Erythroblast (primary cell): ENCODE measurements at regions not wholly inside any gene's neighbourhood (a gene's known extent, or its start where the extent isn't known, plus 50 kb on each side); places are given as distances from the start of the nearest gene placed in this dataset.

Source experiments
- DNase-seq, 2 experiments: peaks; one replicate each; lab custom pipeline; 2025; lab: John Stamatoyannopoulos, UW
- GATA1 ChIP-seq: IDR thresholded peaks from 2 replicates; pipeline ENCODE4 v1.6.1; 2011; ENCODE audit warnings: low read depth, mild to moderate bottlenecking, control low read depth, low read length, moderate library complexity
- POLR2A ChIP-seq: IDR thresholded peaks from 2 replicates; pipeline ENCODE4 v1.6.1; 2011; ENCODE audit warnings: mild to moderate bottlenecking, low read length

DNA sequence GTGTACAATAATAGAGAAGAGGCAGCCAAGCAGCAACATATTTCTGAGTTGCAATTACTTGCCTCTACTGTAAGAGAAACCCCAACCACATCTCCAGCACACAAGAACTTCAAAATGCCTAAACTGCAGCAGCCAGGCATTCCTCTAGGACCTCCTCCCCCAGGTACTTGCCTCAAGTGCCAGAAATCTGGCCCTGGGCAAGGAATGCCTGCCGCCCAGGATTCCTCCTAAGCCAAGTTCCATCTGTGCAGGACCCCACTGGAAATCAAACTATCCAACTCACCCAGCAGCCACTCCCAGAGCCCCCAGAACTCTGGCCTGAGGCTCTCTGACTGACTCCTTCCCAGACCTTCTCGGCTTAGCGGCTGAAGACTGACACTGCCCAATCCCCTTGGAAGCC, 336.8 kb upstream of the RGMB start:
- no peak for DNase-seq
- no peak for TF ChIP-seq GATA1
- no peak for TF ChIP-seq POLR2A

DNA sequence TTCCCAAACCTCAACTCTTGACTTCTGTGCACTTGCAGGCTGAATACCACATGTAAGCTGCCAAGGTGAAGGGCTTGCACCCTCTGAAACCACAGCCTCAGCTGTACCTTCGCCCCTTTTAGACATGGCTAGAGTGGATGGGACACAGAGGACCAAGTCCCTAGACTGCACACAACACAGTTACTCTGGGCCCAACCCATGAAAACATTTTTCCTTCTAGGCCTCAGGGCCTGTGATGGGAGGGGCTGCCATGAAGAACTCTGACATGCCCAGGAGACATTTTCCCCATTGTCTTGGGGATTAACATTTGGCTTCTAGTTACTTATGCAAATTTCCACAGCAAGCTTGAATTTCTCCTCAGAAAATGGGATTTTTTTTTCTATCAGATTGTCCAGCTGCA, 331.0 kb upstream of the RGMB start:
- TF ChIP-seq POLR2A = no peak
- no peak for TF ChIP-seq GATA1
- no peak for DNase-seq

DNA sequence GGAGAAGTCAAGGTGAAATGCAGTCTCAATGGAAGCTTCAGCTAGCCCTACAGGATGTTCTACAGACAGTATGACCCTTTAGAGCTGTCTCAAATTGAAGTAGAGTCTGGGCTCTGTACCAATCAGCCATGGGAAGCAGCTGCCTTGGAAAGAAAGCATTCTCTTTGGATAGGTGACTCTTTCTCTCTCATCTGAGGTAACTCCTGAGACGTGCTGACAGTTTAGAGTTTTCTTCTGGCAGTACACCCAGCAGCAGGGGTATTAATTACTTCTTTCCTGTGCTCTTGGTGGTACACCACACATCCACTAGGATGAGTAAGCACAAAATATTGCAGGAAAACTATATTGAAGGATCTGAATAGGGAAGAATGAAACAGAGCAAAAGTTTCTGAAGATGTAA, 329.6 kb upstream of the RGMB start:
- DNase-seq = no peak
- no peak for TF ChIP-seq POLR2A
- TF ChIP-seq GATA1 = no peak

DNA sequence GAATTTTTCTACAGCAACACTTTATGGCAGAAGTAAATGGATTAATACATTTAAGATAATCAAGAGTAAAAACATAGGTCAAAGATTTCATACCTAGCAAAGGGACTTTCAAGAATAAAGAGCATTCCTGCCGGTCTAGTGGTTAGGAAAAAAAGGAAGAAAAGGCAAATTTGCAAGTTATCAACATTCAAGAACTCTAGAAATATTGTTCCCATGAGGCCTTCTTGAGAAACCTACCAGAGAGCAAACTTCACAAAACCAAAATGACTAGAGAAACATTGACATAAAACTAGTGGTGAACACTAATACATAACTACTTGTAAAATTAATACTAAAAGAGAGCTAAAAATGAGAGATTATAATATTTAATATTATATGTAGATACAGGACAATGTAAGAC, 320.2 kb upstream of the RGMB start:
- TF ChIP-seq POLR2A (no peak), GATA1 (no peak)
- no peak for DNase-seq

DNA sequence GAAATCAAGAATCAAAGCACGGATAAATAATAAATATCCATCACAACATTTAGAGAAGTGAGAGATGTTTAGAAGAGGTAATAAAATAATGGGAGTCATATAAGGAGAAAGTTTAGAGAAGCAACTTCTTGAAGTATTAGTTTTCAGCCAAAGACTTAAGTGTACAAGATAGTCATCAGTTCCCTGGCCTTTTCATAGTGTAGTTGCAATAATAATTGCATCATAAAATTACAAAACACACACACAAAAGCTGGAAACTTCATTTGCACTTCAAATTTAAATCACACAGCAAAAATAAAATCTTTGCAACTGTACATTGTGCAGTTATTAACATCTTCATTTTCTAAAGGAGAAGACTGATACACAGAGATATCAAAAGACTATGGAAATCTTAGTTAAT, 319.1 kb upstream of the RGMB start:
- DNase-seq = no peak
- no peak for TF ChIP-seq POLR2A
- no peak for TF ChIP-seq GATA1

DNA sequence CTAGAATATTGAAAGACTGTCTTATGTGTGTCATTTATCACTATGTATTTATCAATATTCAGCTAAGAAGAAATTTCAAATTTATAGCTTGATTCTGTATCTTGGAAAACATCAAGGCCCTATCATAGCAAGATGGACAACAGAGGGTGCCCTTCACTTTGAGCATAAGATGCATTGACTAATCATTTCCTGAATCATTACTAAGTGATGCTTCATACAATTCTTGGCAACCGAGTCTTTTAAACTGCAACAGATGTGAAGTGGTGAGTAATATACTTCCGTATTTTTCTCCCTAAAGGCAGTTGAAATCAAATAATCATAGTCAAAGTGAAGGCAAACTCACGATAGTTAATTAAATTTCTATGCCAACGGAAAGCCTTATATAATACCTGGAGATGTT, 318.6 kb upstream of the RGMB start:
- no peak for DNase-seq
- TF ChIP-seq GATA1 = no peak
- no peak for TF ChIP-seq POLR2A

DNA sequence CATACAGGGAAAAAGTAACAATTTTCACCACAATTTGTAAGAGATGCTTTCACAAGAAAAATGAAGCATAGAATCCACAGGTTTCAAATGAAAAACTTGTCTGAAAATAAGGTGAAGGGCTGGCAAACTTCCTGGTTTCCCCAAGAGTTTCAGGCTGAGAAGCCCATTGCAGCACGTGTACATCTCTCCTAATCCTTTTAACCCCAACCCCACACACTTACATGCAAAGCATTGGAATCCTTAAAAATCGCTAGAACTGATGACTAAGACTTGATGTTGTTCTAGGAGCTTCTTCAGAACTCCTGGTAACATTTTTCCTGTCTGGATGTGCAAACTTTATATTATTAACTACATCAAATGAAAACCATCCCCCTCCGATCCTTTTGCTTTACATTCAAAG, 317.8 kb upstream of the RGMB start:
- no peak for DNase-seq
- TF ChIP-seq GATA1 (no peak), POLR2A (no peak)

DNA sequence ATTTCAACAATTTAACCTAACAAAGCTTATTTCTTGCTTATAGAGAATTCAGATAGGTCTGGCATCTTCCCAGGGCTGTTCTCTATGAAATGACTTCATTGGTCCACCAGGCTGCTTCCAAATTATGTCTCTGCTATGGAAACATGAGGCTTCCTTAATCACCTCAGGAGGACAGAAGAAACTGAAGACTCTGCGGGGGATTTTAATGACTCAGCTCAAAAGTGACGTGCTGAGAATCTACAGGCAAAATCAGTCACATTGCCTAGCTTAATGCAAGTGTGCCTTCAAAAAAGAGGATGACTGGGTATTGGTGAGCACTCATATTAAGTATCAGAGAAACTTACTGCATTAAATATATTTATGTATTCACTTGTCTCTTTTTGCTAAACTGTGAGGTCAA, 315.5 kb upstream of the RGMB start:
- TF ChIP-seq GATA1 = no peak
- TF ChIP-seq POLR2A = no peak
- no peak for DNase-seq

DNA sequence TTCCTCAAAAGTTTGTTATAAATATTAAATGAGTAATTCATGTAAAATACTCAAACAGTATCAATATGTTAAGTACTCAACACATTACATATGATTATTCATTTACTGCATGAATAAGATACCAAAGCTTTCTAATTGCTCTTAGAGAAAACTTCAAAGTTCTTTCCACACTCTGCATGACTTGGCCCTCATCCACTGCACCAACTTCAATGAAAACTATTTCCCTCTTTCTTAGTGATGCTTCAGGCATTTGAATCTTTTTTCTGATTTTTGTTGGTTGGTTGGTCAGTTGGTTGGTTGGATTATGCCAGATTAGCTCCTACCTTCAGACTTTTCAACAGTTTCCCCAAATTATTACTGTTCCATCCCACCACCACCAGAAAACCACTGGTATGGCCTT, 314.7 kb upstream of the RGMB start:
- TF ChIP-seq POLR2A (no peak), GATA1 (no peak)
- no peak for DNase-seq

DNA sequence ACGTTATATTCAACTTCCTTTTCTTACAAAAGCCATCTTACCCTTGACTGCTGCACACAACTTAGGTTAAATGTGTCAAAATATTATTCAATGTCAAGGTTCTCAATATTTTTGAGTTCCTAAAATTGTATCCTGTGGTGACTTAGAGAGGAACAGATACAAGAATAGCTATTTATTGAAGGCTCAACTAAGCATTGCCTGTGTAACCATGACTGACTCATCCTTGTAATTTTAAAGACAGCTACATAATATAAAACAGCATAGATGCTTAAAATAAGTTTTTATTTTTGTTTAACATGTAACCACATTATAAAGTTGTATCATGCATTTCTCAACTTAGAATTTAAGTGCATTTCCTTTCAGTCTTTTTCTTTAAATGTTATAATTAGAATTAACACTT, 312.9 kb upstream of the RGMB start:
- no peak for DNase-seq

DNA sequence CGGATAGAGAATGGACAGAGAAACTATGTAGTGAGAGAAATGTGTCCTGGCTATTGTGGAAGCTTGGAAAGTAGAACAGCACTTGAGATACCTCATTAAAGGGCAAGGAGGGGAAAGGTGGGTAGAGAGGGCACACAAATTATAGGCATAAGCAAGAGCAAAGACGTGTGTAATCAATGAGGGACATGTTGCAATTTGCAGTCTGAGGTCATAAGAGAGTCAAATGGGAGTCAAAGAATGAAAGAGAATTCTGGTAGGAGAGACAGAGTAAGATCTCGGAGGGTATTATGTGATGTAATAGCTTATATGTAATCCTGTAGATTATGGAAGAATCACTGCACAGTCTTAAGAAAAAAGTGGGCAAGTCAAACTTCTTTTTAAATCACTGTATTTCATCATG, 312.0 kb upstream of the RGMB start:
- no peak for DNase-seq
- no peak for TF ChIP-seq GATA1
- no peak for TF ChIP-seq POLR2A

More for the DNA sequence above, 312.9 kb upstream of the RGMB start:
- TF ChIP-seq GATA1 = no peak
- TF ChIP-seq POLR2A = no peak

DNA sequence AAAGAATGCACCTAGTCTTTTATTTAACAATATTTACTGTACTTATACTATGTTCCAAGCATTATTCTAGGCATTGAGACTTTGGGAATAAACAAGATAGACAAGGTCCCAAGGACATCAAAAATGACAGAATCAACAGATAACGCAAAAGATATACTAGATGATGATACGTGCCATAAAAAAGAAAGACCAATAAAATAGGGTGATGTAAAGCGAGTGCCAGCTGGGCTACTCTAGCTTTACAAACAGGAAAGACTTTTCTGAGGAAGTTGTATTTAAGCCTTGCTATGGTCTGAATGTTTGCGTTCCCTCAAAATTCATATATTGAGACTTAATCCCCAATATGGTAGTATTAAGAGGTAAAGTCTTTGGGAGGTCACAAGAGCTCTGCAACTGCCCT, 310.2 kb upstream of the RGMB start:
- DNase-seq = no peak
- no peak for TF ChIP-seq GATA1
- no peak for TF ChIP-seq POLR2A

DNA sequence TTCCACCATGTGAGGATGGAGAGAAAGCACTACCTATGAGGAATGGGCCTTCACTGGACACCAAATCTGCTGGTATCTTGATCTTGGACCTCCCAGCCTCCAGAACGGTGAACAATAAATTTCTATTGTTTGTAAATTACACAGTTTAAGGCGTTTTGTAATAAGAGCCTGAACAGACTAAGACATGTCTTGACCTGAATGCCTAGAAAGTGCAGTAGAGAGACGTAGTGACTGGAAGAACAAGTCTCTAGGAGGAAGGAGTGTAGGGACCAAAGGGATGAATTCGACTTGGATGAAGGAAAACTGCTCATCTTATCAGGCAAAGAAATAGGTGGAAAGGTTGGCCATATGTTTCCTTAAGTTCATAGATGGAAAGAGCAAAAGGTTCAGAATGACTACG, 309.8 kb upstream of the RGMB start:
- DNase-seq = no peak
- TF ChIP-seq GATA1 (no peak), POLR2A (no peak)

DNA sequence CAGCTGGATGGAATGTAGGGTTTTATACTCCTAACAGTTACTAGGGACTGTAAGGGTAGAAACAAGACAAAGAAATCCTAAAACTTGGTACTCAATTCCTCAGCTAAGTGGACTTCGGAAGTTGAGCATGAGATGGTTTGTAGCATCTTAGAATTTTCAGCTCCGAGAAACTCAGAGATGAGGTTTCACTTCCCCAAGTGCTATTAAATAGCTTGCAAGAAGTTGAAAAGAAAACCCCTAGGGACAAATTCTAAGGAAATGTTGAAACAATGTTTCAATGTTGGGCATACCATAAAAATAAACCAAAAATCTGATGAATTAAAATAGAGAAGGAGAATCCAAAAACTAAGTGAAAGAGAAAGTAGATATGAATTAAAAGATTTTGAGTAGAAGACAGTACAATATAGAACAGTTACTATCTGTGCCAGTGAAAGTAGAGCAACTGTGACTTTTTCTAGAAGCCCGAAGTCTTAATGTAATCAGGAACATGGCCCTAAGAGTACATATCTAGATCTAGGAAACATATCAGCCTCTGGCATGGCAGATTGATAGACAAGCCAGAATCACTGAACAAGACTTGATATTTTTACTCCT, 308.6 kb upstream of the RGMB start:
- no peak for TF ChIP-seq GATA1
- no peak for TF ChIP-seq POLR2A
- no peak for DNase-seq

DNA sequence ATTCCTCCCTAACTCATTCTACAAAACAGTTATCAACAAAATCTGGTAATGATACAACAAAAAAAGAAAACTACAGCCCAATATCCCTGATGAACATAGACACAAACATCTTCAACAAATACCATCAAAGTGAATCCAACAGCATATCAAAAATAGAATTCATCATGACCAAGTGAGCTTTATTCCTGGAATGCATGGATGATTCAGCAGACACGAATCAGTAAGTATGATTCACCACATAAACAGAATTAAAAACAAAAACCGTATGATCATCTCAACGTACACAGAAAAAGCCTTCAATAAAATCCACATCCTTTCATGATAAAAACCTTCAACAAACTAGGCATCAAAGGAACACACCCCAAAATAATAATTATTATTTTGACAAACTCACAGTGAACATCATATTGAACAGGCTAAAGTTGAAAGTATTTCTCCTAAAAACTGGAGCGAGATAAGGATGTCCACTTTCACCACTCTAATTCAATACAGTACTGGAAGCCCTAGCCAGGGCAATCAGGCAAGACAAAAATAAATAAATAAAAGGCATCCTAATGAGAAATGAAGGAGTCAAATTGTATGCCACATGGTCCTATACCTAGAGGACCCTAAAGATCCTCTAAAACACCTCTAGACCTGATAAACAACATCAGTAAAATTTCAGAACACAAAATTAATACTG, 305.1 kb upstream of the RGMB start:
- no peak for DNase-seq
- TF ChIP-seq POLR2A (no peak), GATA1 (no peak)

DNA sequence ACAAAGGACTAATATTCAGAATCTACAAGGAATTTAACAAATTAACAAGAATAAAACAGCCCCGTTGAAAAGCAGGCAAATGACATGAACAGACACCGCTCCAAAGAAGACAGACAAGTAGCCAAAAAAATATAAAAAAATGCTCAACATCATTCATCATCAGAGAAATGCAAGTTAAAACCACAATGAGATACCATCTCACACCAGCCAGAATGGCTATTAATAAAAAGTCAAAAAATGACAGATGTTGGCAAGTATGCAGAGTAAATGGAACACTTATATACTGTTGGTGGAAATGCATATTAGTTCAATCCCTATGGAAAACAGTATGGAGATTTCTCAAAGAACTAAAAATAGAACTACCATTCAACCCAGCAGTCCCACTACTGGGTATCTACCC, 302.7 kb upstream of the RGMB start:
- no peak for DNase-seq
- no peak for TF ChIP-seq POLR2A
- no peak for TF ChIP-seq GATA1
